NOMO-1 treated with dmso at 0.1 percent for 144 hours (cell line): ENCODE measurements at regions not wholly inside any gene's neighbourhood (a gene's known extent, or its start where the extent isn't known, plus 50 kb on each side); places are given as distances from the start of the nearest gene placed in this dataset.

ENCODE experiments used
- DNase-seq: peaks from one replicate; lab custom pipeline; 2025; ENCODE audit not compliant: unreplicated experiment; lab: John Stamatoyannopoulos, UW

GRCh38 chr6:137775720-137776119 is 91.3 kb upstream of the TNFAIP3 start:
- DNase-seq = no peak

- no peak for DNase-seq
Measured at GRCh38 chr6:137776256-137776655, 90.8 kb upstream of the TNFAIP3 start.

DNA sequence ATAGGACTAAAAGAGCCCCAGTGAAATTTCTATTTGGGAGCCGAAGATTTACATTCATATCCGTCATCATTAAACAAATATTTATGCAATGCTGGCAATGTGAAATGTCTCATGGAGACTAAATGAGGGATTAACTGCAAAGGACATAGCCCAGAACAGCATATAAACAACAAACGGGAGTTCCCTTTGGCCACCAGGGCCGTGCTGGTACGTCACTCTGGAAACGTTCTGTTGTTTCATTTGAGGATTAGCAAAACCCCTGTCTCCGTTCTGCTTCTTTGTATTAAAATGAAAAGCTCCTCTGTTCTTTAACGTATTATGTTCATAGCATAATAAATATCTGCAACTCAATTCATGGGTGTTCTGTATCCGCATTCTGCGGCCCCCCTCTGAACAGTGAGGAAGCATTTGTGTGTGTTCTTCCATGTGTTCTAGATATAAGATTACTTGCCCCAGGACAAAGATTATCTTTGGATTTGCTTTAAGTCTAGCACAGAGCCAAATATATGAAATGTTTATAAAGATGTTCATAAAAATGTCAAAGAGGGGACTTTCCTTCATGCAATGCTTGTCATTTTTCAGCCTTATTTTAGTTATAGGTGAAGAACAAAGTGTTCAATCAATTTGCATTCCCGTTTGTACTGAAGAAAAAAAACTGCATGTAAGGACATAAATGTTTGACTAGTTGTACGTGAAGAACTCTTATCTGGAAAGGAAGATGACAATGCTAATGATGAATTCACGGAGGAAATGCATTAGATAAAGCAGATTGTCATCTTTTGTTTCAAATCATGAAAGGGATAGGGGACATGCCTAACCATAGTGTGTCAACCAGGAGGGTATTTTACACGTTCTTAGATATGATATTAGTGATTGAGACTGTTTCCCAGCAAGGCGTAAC is 90.0 kb upstream of the TNFAIP3 start:
- DNase-seq = no peak

DNA sequence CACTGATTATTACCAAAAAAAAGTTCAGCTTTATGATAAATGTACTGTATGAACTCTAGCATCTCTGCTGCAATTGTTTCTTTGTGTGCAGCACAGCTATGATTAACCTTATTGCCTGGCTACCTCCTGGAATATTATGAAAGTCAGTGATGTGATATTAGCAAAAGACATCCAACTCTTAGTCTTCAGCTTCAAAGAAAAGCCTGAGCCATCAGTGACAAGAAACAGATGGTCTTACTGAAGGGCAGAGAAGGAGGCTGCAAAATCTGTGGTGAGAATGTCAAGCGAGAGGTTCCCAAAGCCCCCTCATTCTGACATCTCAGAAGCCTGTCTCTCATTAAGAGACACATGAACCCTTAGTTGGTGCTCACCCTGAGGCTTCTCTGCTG is 89.4 kb upstream of the TNFAIP3 start:
- no peak for DNase-seq

GRCh38 chr6:137779982-137780381 is 87.1 kb upstream of the TNFAIP3 start:
- DNase-seq = no peak

GRCh38 chr6:137780447-137781034 is 86.5 kb upstream of the TNFAIP3 start:
- DNase-seq = no peak

- no peak for DNase-seq
Measured at GRCh38 chr6:137781639-137782038, 85.4 kb upstream of the TNFAIP3 start.

DNA sequence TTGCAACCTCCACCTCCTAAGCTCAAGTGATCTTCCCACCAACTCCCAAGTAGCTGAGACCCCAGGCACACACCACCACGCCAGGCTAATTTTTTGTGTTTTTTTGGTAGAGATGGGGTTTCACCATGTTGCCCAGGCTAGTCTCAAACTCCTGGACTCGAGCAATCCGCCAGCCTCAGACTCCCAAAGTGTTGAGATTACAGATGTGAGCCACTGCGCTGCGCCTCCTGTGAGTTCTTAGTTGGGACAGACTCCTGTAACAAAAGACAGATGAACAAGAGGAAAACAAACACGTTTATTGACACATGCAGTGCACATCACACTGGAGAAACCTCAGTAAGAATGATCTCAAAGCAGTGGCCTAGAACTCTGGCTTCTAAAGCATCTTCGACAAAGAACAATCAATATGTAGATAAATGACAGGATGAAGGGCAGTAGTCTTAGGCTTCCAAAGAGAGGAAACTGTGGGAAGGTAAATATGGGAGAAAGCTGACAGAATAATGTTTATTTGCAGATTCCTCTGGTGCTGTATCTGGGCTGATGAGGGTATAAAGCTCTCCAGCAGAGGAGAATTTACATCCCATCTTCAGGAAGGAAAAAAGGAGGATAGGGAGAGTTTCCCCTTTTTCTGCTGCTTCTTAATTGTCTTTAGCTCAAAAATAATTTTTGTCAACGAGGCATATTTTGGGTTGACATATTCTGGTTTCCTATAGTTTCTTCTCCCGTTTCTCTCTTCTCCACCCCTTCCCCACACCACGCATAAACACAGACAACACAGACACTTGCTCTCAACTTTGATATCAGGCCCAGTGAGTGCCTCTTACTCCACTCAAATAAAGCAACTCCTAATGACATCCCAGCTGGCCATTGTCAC is 84.7 kb upstream of the TNFAIP3 start:
- no peak for DNase-seq

GRCh38 chr6:137783710-137784109 is 83.3 kb upstream of the TNFAIP3 start:
- no peak for DNase-seq

GRCh38 chr6:137784583-137784982 is 82.5 kb upstream of the TNFAIP3 start:
- DNase-seq = no peak

GRCh38 chr6:137787016-137787415 is 80.0 kb upstream of the TNFAIP3 start:
- no peak for DNase-seq

DNA sequence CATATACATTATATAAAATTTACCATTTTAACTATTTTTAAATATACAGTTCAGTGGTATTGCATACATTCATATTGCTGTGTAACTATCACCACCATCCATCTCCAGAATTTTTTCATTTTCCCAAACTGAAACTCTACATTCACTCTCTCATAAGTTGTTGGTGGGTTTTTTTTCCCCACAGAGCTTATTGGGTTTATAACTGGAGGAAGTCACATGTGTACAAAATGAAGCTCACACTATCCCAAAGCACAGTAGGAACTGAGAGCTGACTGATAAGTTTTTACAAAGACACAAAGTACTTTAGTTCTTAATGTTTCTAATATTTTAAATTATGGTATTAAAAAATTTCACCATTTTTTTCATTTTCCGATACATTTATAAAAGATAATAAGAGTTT is 78.8 kb upstream of the TNFAIP3 start:
- DNase-seq = no peak

GRCh38 chr6:137791281-137792159 is 75.5 kb upstream of the TNFAIP3 start:
- no peak for DNase-seq

DNA sequence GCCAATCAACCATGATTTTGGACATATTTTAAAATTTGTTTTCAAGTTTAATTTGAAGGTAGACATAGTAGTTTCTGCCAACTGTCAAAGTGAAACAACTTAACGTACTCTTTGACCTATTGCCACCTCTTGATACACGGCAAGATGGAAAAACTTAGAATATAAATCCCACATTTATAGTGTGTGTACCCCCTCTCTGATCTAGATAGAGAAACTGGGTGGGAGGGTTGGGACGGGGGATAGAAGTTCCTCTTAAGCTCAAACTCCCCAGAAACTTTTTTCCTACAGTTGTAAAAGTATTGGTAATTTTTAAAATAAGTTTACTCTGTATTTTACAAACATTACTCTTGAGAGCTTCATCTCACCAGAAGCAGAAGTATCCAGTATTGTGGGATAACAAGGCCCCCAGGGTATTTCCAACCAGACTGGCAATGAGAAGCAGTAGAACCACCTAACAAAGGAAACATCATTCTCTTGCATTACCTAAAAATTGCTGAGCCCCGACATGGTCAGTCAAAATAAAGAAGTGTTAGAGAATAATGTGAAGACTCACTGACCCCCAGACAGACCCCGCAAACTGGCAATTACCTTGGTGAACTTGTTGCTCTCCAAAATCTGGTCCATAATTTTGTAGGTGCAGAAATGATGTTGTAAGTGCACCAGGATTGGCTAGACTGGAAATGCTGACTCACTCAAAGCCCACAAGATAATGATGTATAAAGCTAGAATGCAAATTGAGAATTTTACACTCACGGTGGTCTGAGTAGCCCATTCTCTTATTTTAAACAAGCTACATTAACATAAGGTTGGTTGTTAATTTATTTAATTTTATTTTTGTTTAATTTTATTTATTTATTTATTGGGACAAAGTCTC is 74.7 kb upstream of the TNFAIP3 start:
- no peak for DNase-seq

- no peak for DNase-seq
Measured at GRCh38 chr6:137793805-137794515, 73.1 kb upstream of the TNFAIP3 start.

DNA sequence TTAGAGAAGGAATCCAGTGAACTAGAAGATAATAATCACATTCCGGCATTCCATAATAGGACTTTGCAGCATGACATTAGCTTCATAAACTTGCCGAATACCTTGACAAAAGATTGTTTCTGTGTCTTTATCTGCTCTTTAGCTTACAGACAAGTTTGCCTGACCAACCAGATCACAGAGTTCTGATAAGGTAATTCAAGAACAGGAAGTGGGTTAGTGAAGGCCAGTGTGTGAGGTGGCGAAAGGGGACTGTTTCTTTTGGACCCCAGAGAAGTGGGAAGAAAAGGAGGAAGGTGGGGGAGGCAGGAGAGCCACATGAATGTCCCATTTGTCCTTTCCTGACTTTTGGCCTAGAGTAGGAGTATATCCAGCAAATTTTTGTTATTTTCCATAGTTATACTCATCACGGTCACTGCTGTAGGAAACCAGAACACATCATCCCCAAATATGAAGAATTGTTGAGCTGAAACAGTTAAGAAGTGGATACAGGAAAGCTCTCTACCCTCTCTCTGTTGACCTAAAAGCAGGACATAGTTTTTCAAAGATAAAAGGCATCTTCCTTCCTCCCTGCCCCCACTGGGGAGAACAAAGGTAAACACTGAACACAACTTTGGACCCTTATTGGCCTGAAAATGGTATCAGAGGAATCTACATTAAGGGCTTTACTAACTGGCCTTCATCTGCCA is 72.4 kb upstream of the TNFAIP3 start:
- DNase-seq = no peak

DNA sequence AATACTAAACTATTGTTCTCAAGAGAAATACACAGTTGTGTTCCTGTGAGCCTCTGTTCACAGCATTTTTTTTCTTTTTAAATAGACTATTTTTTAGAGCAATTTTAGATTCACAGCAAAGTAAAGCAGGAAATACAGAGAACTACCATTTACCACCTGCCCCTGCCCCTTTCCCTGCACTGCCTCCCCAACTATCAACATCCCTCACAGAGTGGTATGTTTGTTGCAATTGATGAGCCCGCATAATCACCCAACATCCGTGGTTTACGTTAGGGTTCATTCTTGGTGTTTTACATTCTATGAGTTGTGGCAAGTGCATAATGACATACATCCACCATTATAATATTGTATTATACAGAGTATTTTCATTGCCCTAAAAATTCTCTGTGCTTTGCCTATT is 71.6 kb upstream of the TNFAIP3 start:
- no peak for DNase-seq

- DNase-seq = no peak
Measured at GRCh38 chr6:137798261-137798660, 68.8 kb upstream of the TNFAIP3 start.

GRCh38 chr6:137798846-137799245 is 68.2 kb upstream of the TNFAIP3 start:
- no peak for DNase-seq
